GM21526 (cell line): ENCODE measurements at regions not wholly inside any gene's neighbourhood (a gene's known extent, or its start where the extent isn't known, plus 50 kb on each side); places are given as distances from the start of the nearest gene placed in this dataset.
"Not testable (repeated sequence)": the region's sequence is repeated elsewhere in the genome, so short reads cannot be mapped to it uniquely, and the experiment has no call there.

Source experiments
- ATAC-seq: cut with Tn5 transposase; IDR thresholded peaks from one replicate; pipeline ENCODE4 v1.9.1; 2021; ENCODE audit warnings: moderate library complexity; ENCODE audit not compliant: unreplicated experiment, low FRiP score

DNA sequence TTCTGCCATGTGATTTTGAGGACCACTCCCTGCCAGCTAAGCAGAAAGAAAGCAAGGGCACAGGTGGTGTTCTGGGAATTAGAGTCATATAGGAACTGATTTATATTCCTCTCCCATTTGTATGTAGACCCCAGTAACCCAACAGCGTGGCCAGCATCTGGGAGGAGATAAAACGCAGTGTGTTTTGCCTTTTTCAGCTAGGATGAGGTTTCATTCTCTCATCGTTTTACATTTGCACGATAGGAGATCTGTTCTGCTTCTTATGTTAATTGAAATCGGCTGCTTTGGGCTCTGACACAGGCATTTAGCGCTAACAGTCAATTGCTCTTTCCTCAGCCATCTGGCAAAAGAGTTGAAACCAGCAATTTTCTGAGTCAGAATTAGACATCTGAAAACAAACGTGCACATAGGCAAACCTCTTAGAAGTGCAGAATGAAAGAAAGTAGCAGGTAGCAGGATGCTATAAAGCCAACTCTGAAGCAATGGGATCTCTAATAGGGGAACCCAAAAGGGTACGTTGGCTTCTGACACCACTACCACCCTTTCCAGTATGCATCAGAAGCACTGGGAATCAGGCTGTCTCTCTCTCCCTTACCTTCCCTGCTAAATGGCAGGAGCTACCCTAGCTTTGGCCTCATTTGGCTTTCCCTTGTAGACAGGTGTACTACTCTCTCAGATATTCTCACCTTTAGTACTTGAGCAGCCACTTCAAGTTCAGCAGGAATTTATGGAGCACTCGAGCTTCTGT, 219.1 kb downstream of the PHLDA1 start:
- no peak for ATAC-seq

- ATAC-seq: no peak
Measured at GRCh38 chr12:75809746-75810145, 221.8 kb downstream of the PHLDA1 start.

GRCh38 chr12:75807494-75807893, 224.1 kb downstream of the PHLDA1 start:
- no peak for ATAC-seq

DNA sequence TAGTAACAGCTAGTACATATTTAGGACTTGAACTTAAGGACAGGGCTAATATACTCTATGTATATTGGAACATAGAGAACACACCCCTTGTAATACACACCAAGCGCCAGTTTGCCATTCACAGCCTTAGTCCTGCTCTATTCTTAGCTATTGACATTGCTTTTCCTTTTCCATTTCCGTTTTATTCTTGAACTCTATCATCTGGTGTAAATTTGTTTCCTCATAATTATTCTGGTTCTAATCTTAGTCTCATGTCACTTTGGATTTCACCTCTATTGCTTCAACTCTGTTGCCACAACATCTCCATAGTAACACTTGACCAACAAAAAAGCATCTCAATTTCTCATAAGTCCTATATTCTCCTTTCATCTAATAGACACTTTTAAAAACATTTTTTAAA, 225.7 kb downstream of the PHLDA1 start:
- ATAC-seq: no peak

DNA sequence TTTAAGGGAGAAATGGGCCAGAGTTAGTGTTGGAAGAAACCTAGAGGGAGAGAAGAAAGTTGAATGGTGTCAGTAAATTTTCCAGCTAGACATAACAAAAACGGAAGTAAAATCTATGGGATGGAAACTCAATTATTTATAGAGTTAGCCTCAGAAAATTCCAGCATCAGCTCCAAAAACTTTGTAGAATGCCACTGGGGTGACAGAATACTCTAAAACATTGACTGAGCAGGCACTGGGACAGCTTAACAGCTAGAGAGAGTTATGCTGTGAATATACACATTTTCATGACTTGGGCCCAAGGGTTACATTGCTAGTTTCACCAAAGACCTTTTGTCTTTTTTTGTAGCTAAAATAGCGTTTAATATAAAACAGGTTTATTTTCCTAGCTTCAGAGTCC, 226.3 kb downstream of the PHLDA1 start:
- ATAC-seq: no peak

GRCh38 chr12:75798136-75798926, 233.2 kb downstream of the PHLDA1 start:
- ATAC-seq: no peak

- ATAC-seq: no peak
Measured at GRCh38 chr12:75795125-75795524, 236.5 kb downstream of the PHLDA1 start.

GRCh38 chr12:75792687-75793086, 238.9 kb downstream of the PHLDA1 start:
- ATAC-seq: no peak

- ATAC-seq: no peak
Measured at GRCh38 chr12:75790219-75790618, 241.4 kb downstream of the PHLDA1 start.

- not testable (repeated sequence) for ATAC-seq
Measured at GRCh38 chr12:75787146-75787545, 244.4 kb downstream of the PHLDA1 start.

GRCh38 chr12:75786070-75786469, 245.5 kb downstream of the PHLDA1 start:
- no peak for ATAC-seq

- no peak for ATAC-seq
Measured at GRCh38 chr12:75784591-75784990, 247.0 kb downstream of the PHLDA1 start.

DNA sequence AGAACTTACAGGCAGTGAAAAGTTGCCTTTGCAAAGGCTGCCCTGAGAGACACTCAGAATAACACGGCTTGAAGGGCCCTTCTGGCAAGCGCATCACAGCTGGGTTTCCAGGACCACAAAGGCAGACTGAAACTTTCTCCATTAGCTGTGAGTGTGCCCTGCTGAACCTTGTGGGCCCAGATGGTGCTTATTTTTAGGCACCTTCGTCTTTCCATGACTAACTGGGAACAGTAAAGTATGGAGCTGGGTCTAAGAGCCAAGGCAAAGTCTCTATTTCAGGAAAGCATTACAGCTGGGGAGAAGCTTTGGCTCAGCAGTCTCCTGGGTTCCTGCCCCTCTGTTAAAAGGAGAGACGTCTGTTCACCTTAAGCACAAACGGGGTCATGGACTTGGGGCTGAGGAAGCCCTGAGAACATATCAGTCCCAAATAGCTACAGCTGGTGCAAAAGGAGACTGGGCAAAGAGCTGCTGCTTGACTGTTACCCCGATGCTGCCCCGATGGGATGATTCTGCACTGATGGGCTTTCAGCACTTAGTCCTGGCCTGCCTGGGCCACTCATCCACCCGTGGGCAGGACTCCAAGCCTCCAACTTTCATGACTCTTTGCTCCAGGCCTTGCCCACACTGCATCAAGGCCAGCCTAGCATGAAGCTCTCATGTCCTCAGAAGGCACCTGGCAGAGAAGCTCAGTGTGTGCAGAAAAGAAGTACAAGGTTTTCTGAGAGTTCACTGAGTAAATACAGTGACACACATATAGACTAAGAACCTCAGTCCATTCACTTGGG, 248.3 kb downstream of the PHLDA1 start:
- ATAC-seq: no peak

- no peak for ATAC-seq
Measured at GRCh38 chr12:75782069-75782581, 249.5 kb downstream of the PHLDA1 start.

DNA sequence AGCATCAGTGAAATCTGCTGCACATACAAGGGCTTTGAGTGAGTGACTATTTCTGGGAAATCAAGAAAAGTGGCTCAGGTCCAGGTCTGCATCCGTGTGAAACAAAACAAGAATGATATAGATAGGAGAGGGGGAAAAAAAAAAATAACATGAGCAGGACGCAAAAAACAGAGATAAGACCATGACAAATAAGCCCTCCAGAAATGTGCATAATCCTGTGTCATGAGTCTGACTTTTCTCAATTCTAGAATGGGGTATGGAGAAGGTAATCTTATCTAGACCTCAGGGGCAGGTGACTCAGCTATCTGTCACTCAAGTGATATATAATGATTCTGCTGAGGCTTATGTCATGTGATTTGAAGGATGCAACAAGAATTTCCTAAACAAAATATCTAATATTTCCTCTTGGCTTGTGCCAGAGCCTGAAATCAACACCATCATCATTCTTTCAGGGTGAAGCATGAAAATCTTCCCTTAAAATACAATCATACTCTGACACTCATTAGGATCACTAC, 250.0 kb downstream of the PHLDA1 start:
- ATAC-seq: no peak

GRCh38 chr12:75779891-75780496, 251.6 kb downstream of the PHLDA1 start:
- no peak for ATAC-seq

DNA sequence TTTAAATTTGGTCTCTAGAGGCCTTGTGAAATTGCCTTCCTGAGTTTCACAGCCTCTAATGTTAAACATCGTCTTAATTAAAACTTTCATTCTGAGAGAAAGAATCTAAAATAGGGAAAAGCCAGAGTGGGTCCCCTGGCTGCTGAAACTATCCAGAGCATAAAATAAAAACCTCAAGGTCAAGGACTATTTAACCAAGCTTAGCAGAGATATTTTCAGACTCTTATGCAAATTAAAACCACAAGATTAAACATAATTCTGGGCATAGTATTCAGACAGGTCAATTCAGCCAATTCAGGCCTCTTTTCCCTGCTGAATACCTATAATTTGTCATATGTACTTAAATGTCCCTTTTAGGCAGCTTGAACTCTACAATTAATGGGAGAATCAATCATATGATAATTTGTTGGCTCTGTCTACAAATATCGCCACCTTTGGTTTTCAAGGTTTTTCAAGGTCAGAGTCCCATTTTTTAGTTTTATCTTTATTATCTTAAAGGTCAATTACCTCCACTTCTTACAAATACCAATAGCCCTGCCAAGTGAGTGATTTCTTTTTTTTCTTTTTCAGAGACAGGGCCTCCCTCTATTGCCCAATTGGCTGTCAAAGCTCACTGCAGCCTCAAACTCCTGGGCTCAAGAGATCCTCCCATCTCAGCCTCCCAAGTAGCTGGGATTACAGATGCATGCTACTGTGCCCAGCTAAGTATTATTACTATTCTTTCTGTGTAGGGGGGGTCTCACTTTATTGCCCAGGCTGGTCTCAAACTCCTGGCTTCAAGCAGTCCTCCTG, 257.1 kb downstream of the PHLDA1 start:
- ATAC-seq: peak; percentile 61

DNA sequence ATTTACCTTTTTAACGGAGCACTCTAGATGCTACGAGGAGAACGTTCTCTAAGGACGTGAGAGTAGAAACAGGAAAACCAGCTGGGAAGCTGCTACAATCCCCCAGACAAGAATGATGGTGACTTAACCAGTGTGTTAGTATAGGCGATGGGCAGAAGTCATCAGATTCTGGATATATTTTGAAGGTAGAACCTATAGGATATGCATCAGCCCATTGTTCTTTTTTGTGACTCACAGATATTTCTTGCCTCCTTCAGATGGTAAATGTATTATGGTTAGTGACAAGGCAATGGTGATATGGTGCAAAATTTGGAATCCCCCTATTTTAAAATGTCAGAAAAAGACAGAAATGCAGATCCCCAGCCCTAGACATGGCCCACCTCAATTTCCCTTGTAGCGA, 258.2 kb downstream of the PHLDA1 start:
- ATAC-seq: no peak

DNA sequence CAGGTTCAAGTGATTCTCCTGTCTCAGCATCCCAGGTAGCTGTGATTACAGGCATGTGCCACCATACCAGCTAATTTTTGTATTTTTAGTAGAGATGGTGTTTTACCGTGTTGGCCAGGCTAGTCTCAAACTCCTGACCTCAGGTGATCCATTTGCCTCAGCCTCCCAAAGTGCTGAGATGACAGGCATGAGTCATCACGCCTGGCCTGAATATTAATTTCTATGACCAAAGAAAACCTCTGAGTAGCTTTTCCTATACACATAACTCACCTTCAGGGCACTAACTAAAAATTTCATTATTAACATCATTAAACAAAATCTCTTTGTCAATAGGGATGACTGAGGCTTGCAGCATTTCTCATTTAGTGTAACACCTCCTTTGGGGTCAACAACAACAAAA, 259.6 kb upstream of the KRR1 start:
- no peak for ATAC-seq

DNA sequence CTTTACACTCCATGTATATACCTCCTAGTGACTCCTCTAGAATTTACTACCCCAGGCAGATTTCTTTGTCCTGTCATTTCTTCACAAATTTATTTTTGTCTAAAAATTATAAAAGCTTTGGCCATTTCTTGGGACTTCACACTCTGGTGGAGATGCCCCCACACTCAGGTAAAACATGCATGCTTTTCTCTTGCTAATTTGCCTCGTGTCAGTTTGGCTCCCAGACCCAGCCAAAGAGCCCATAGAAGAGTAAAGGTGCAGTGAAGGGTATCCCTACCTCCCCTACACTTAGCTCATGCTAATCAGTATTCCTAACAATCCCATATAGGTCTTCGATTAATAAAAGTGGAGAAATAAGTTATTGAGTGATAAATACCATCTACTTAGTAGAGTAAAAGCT, 256.5 kb upstream of the KRR1 start:
- ATAC-seq: no peak
